Medulla oblongata (tissue), 1 donor: ENCODE measurements at regions not wholly inside any gene's neighbourhood (a gene's known extent, or its start where the extent isn't known, plus 50 kb on each side); places are given as distances from the start of the nearest gene placed in this dataset.
"Not testable (repeated sequence)": the region's sequence is repeated elsewhere in the genome, so short reads cannot be mapped to it uniquely, and the experiment has no call there.

Experiments used
- DNase-seq: peaks from one replicate; pipeline ENCODE4 v3.0.0-alpha.2; 2015; ENCODE audit errors: extremely low spot score

- no peak for DNase-seq
These were observed 465.0 kb downstream of the PLOD2 start for GRCh38 chr3:145696011-145696410.

- no peak for DNase-seq
These were observed 462.7 kb downstream of the PLOD2 start for GRCh38 chr3:145698250-145698649.

DNA sequence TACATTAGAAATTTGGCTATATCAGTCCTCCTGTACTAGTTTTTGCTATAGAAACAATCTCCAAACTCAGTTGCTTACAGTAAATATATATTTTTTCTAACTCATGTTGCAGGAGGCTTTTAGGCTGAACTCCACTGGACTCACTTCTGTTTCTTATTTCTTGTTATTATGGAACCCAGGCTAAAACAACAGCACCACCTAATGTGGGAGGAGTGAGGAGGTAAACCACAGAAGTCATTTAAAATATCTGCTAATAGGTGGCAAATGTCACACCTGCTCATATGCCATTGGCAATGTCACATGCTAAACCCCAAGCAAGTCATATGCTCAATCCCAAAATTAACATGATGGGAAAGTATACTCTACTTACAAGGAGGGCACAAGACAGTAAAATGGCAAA is 462.2 kb downstream of the PLOD2 start:
- DNase-seq, result no peak

DNA sequence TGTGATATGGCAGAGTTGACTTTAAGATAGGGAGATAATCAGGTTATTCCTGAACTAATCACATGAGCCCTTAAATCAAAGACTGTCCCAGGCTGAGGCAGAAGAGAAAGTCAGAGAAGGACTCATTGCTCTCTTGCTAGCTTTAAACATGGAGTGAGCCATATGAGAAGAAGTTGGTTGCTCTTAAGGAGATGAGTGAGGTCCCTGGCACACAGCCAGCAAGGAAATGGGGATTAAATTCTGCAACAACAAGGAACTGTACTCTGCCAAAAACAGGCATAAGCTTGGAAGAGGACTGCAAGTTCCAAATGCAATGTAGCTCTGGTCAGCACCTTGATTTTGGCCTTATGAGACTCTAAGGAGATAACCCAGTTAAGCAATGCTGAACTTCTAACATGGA is 457.0 kb downstream of the PLOD2 start:
- DNase-seq, result no peak

DNA sequence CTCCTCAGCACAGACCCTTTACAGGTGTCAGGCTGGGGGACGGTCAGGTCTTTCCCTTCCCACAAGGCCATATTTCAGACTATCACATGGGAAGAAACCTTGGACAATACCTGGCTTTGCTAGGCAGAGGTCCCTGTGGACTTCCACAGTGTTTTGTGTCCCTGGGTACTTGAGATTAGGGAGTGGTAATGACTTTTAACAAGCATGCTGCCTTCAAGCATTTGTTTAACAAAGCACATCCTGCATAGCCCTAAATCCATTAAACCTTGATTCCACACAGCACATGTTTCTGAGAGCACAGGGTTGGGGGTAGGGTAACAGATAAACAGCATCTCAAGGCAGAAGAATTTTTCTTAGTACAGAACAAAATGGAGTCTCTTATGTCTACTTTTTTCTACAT is 451.2 kb downstream of the PLOD2 start:
- DNase-seq, result not testable (repeated sequence)

DNA sequence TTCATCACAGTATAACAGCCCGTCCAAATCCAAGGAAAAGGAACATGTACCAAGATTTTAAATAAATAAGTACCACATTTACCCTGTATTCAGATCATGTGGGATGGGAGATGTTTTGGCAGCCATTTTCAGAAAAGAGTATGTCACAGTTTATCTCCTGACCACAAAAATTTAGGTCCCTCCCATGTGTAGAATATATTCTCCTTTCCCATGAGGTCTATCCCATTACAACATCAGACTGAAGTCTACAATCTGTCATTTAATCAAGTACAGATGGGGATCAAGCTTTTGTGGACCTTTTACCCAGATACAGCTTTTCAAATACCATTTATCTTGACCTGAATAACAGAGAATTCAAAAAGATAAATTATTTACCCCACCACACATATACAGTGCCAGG is 444.5 kb downstream of the PLOD2 start:
- DNase-seq, result no peak

DNA sequence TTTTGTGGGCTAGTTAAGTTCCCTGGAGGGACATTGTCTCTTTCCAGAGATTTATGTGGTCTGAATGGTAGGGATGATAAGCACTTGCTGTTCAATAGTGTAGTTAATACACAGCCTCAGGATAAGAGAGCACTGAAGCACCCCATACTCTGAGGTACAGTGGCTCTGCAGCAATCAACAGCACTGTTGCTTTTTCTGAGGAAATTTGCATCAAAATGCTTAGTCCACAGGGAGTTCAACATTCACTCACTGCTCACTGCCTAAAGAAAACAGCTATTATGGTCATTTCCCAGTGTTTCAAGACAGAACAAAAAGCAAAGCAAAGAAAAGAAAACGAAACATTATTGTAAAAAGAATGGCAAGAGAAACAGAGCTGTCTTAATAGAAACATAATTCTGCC is 441.9 kb downstream of the PLOD2 start:
- no peak for DNase-seq

- no peak for DNase-seq
These were observed 439.6 kb downstream of the PLOD2 start for GRCh38 chr3:145721273-145721805.

GRCh38 chr3:145721815-145722214 is 439.2 kb downstream of the PLOD2 start:
- DNase-seq, result no peak

GRCh38 chr3:145727476-145727875 is 433.5 kb downstream of the PLOD2 start:
- peak; percentile 23 for DNase-seq

DNA sequence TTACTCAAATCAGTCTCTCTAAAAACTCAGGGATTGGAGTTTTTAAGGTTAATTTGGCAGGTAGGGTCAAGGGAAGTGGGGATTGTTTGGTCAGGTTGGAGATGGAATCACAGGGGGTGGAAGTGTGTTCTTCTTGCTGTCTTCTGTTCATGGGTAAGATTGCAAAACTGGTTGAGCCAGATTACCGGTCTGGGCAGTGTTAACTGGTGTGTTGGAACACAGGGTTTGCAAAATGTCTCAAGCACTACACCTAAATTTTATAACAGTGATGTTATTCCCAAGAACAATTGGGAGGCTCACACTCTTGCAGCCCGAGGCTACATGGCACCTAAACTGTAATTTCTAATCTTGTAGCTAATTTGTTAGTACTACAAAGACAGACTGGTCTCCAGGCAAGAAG is 425.4 kb downstream of the PLOD2 start:
- no peak for DNase-seq

DNA sequence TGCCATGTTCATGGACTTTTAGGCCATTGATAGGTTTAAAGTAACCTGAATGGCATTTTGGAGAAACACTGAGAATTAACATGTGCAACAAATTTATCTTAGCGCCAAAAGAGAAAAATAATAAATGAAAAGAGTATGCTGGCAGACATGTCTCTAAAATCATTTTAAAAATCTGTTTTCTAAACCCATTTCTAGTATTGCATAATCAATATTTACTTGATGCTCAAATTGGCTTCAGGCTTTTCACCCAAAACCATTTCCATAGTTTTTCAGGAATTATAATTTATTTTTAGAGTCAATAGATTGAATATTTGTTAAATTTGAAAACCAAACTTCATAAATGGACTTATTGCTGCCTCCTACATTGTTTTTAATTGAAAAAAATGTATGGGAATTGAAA is 423.0 kb downstream of the PLOD2 start:
- DNase-seq, result no peak

GRCh38 chr3:145739926-145740325 is 421.1 kb downstream of the PLOD2 start:
- no peak for DNase-seq

- DNase-seq, result no peak
These were observed 410.3 kb downstream of the PLOD2 start for GRCh38 chr3:145750657-145751056.

- DNase-seq, result no peak
These were observed 408.4 kb downstream of the PLOD2 start for GRCh38 chr3:145752576-145752975.

GRCh38 chr3:145754605-145755289 is 406.2 kb downstream of the PLOD2 start:
- DNase-seq, result no peak

DNA sequence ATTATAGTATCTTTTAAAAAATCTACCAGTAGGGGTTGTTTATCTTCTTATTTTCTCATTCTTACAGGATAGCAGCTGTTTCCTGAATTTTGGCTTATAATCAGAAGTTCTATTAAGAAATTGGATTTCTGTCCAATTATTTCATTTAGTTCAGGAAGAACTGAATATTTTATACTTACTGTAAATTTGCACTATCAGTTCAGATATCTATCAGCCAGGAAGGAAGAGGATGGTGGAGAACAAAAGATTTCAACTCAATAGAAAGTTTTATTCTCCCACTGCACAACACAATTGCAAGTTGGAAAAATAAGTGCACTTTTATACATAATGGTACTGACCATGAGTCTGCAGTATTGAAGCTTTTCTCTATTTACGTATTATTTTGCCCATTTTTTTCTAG is 400.9 kb downstream of the PLOD2 start:
- DNase-seq, result no peak

GRCh38 chr3:145767909-145768308 is 393.1 kb downstream of the PLOD2 start:
- DNase-seq, result no peak

GRCh38 chr3:145776782-145777408 is 384.1 kb downstream of the PLOD2 start:
- peak; percentile 76 for DNase-seq

GRCh38 chr3:145780301-145780700 is 380.7 kb downstream of the PLOD2 start:
- no peak for DNase-seq

DNA sequence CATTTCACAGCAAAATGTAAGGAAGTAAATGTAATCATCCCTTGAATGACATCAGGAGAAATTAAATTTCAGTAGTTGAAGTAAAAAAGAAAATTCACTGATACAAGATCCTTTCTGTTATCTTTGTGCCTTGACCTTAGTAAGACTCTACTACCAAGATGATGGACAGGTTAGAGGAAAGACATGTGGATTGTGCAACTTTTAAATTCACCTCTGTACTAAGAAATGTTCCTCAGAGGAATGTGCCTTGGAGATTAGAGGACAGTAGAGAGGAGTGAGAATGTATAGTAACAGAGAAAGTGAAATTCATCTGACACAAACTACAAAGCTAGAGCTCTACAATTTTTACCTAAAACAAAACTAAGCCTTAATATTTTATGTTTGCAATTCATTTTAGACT is 375.3 kb downstream of the PLOD2 start:
- no peak for DNase-seq

- no peak for DNase-seq
These were observed 363.0 kb downstream of the PLOD2 start for GRCh38 chr3:145798007-145798406.

DNA sequence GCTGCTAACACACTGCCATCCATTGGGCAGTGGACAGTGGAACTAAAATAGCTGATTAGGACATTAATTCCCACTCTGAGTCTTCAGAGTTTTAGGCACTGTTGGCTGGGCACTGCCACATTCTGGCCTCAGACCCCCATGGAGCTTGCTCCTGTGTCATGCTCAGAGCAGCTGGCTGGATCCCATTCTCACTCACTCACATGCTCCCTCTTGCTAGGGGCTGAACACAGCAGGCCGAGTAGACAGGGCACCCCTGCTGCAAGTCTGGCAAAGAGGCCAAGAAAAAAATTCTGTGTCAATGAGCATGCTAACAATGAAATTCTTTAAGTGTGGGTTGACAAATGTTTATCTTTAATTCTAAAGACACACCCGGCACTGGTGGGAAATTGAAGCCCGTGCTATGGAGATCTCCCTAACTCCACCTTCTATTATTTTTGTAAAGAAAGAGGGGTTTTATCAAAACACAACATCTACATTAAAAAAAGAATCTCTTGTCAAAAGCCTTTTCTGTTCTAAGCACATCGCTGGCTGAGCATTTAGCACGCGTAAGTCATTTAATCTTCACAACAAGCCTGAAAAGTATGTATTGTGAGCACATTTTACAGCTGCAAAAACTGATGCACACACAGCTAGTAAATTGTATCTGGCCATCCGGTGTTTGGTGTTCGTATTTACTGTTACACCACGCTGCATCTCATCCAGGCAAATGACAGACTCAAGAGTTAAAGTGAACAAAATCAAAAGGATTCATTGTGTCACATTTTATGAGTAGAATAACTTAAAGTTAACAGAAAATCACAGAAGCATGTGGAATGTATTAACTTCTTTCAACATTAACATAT is 362.1 kb downstream of the PLOD2 start:
- DNase-seq, result peak; percentile 40
